ENCODE measurements at regions not wholly inside any gene's neighbourhood (a gene's known extent, or its start where the extent isn't known, plus 50 kb on each side); places are given as distances from the start of the nearest gene placed in this dataset.
"Not testable (repeated sequence)": the region's sequence is repeated elsewhere in the genome, so short reads cannot be mapped to it uniquely, and the experiment has no call there.

GRCh38 chr2:236472720-236473495 is 96.7 kb upstream of the ACKR3 start:
- no peak for FAIRE-seq
- DNase-seq (ENCODE audit: extremely low spot score, insufficient read length, low read depth): no peak

- FAIRE-seq (no peak), DNase-seq (ENCODE audit: extremely low spot score, insufficient read length, low read depth) (no peak)
Observed at GRCh38 chr2:236473691-236474090, 95.9 kb upstream of the ACKR3 start.

- FAIRE-seq (no peak), DNase-seq (ENCODE audit: extremely low spot score, insufficient read length, low read depth) (no peak)
Observed at GRCh38 chr2:236479814-236480213, 89.8 kb upstream of the ACKR3 start.

- DNase-seq (ENCODE audit: extremely low spot score, insufficient read length, low read depth) (no peak), FAIRE-seq (no peak)
Observed at GRCh38 chr2:236483102-236483501, 86.5 kb upstream of the ACKR3 start.

- no peak for FAIRE-seq
- no peak for DNase-seq (ENCODE audit: extremely low spot score, insufficient read length, low read depth)
Observed at GRCh38 chr2:236485519-236485918, 84.1 kb upstream of the ACKR3 start.

GRCh38 chr2:236489083-236489482 is 80.5 kb upstream of the ACKR3 start:
- FAIRE-seq; DNase-seq (ENCODE audit: extremely low spot score, insufficient read length, low read depth): not testable (repeated sequence)

- DNase-seq (ENCODE audit: extremely low spot score, insufficient read length, low read depth): no peak
- no peak for FAIRE-seq
Observed at GRCh38 chr2:236489895-236490404, 79.7 kb upstream of the ACKR3 start.

GRCh38 chr2:236496340-236496739 is 73.3 kb upstream of the ACKR3 start:
- FAIRE-seq (no peak), DNase-seq (ENCODE audit: extremely low spot score, insufficient read length, low read depth) (no peak)

GRCh38 chr2:236498369-236498768 is 71.3 kb upstream of the ACKR3 start:
- FAIRE-seq (no peak), DNase-seq (ENCODE audit: extremely low spot score, insufficient read length, low read depth) (no peak)

- no peak for DNase-seq (ENCODE audit: extremely low spot score, insufficient read length, low read depth)
- no peak for FAIRE-seq
Observed at GRCh38 chr2:236499691-236500578, 69.7 kb upstream of the ACKR3 start.

- FAIRE-seq: no peak
Observed at GRCh38 chr2:236501026-236501425, 68.6 kb upstream of the ACKR3 start.

GRCh38 chr2:236501531-236501930 is 68.1 kb upstream of the ACKR3 start:
- FAIRE-seq (no peak), DNase-seq (ENCODE audit: extremely low spot score, insufficient read length, low read depth) (no peak)

More at GRCh38 chr2:236501026-236501425, 68.6 kb upstream of the ACKR3 start:
- DNase-seq (ENCODE audit: extremely low spot score, insufficient read length, low read depth): no peak

GRCh38 chr2:236503100-236503499 is 66.5 kb upstream of the ACKR3 start:
- FAIRE-seq (no peak), DNase-seq (ENCODE audit: extremely low spot score, insufficient read length, low read depth) (no peak)

GRCh38 chr2:236503583-236503982 is 66.0 kb upstream of the ACKR3 start:
- DNase-seq (ENCODE audit: extremely low spot score, insufficient read length, low read depth) (no peak), FAIRE-seq (no peak)

- no peak for DNase-seq (ENCODE audit: extremely low spot score, insufficient read length, low read depth)
- FAIRE-seq: no peak
Observed at GRCh38 chr2:236505041-236505440, 64.6 kb upstream of the ACKR3 start.

GRCh38 chr2:236505648-236506047 is 64.0 kb upstream of the ACKR3 start:
- FAIRE-seq (no peak), DNase-seq (ENCODE audit: extremely low spot score, insufficient read length, low read depth) (no peak)

GRCh38 chr2:236507393-236508085 is 62.1 kb upstream of the ACKR3 start:
- DNase-seq (ENCODE audit: extremely low spot score, insufficient read length, low read depth) (no peak), FAIRE-seq (no peak)

- DNase-seq (ENCODE audit: extremely low spot score, insufficient read length, low read depth): no peak
- no peak for FAIRE-seq
Observed at GRCh38 chr2:236508466-236508865, 61.2 kb upstream of the ACKR3 start.

- DNase-seq (ENCODE audit: extremely low spot score, insufficient read length, low read depth) (no peak), FAIRE-seq (no peak)
Observed at GRCh38 chr2:236510034-236510433, 59.6 kb upstream of the ACKR3 start.

- no peak for FAIRE-seq
- DNase-seq (ENCODE audit: extremely low spot score, insufficient read length, low read depth): no peak
Observed at GRCh38 chr2:236511266-236511665, 58.4 kb upstream of the ACKR3 start.
